ENCODE measurements at regions not wholly inside any gene's neighbourhood (a gene's known extent, or its start where the extent isn't known, plus 50 kb on each side); places are given as distances from the start of the nearest gene placed in this dataset.

DNA sequence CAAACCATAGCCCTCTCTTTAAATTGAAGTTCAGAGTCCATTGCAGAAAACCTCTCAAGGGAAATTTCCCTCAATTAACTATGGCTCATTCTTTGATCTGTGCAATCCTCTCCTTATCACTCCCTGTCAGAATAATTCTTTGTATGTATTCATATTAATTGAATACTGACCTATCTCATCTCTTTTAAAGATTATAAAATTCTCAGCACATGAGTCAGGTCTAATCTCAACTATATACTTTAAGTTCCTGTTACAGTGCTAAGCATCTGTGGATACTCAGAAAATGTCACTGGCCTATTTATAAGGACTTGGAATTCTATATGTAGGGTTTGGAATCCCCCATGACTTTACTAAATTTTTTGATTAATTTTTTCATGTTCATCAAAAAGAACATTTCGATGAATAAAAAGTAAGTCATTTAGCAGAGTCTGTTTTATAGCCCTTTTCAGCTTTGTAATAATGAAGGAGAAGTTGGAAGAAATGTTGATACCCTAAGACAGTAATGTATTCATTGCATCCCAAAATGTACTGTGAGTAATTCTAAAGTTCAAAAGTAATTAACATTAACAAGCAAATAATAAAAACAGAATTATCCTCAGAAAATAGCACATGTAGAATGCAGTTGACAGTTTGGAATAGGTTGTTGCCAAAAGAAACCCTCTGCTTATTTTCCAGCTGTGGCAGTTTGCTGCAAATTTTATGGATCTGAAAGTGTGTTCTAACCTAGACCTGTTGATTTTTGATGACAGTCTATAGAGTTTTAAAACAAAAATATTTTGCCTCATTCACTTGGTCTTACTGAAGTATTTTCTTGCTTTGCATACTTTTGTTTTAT lies 503.4 kb upstream of the CBLB start:
- Histone ChIP-seq H3K36me3 (ENCODE audit: insufficient read depth, low read length) (no peaks in the 10 kb centered on the region), H3K27ac (ENCODE audit: low read depth, low read length, poor library complexity, severe bottlenecking) (no peak overlapping the region), H3K4me1 (ENCODE audit: insufficient read depth, low read length, severe bottlenecking) (no peaks in the 10 kb centered on the region), H3K9me3 (ENCODE audit: low read length) (no peaks in the 10 kb centered on the region), H3F3A (ENCODE audit: insufficient read depth, low read length) (no peaks in the 10 kb centered on the region), H2AFZ (ENCODE audit: low read length) (no peak overlapping the region), H3K9ac (ENCODE audit: low read length) (no peak overlapping the region), H3K9me2 (ENCODE audit: low read depth, low read length) (no peaks in the 10 kb centered on the region), H3K27me3 (ENCODE audit: insufficient read depth, low read length) (no peaks in the 10 kb centered on the region), H3K4me3 (ENCODE audit: low read depth, low read length, poor library complexity, severe bottlenecking) (no peak overlapping the region), H3K79me2 (ENCODE audit: insufficient read depth, low read length) (no peaks in the 10 kb centered on the region), H4K20me1 (ENCODE audit: insufficient read depth, low read length) (no peaks in the 10 kb centered on the region), H3K4me2 (ENCODE audit: low read length) (no peak overlapping the region)
- TF ChIP-seq, protein P1, sequence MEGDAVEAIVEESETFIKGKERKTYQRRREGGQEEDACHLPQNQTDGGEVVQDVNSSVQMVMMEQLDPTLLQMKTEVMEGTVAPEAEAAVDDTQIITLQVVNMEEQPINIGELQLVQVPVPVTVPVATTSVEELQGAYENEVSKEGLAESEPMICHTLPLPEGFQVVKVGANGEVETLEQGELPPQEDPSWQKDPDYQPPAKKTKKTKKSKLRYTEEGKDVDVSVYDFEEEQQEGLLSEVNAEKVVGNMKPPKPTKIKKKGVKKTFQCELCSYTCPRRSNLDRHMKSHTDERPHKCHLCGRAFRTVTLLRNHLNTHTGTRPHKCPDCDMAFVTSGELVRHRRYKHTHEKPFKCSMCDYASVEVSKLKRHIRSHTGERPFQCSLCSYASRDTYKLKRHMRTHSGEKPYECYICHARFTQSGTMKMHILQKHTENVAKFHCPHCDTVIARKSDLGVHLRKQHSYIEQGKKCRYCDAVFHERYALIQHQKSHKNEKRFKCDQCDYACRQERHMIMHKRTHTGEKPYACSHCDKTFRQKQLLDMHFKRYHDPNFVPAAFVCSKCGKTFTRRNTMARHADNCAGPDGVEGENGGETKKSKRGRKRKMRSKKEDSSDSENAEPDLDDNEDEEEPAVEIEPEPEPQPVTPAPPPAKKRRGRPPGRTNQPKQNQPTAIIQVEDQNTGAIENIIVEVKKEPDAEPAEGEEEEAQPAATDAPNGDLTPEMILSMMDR (IDR thresholded peaks at IDR 0.05; ENCODE audit: low read length), result no peak
- no peak for TF ChIP-seq EZH2 (IDR thresholded peaks at IDR 0.05; ENCODE audit: borderline replicate concordance, low read length)

DNA sequence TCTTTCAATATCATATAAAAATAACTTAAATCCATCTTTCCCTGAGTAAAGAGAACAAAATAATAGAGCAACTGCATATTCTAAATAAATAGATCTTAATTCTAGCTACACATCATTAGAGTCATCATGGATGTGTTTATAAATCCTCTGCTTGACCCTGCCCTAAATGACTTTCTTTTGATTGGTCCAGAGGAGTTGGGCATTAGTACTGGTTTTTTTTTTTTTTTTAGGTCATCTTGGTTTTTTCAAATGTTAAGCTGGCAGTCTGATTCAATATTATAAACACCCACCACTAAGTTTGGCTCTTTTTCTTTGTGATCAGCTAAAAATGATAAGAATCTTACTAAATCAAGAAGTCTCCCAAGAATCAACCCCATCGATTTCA lies 504.0 kb upstream of the CBLB start:
- no peaks in the 10 kb centered on the region for H3K36me3 ChIP-seq (ENCODE audit: insufficient read depth, low read length)

DNA sequence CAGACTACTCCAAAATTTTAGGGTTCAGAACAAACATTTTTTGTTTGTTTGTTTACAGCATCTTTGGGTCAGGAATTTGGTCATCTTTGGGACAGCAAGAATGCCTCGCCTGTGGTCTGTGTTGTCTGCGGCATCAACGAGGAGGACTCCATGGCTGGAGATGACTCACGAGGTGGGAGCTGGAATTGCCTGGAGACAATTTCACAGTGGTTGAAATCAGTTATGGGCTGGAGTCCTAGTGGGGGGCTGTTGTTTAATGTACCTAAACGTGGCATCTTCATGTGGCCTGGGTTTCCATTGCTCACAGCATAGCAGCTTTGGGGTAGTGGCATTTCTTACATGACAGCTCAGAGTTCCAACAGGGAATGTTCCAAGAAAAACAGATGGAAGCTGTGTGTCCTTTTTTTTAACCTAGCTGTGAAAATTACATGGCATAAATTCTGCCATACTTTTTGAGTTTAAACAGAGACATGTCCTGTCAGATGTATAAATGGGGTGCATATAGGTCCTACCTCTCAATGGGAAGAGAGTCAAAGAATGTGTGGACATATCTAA lies 507.3 kb upstream of the CBLB start:
- no peak for TF ChIP-seq EZH2 (IDR thresholded peaks at IDR 0.05; ENCODE audit: borderline replicate concordance, low read length)
- TF ChIP-seq, protein P1 (IDR thresholded peaks at IDR 0.05; ENCODE audit: low read length), result no peak
- Histone ChIP-seq H3K27ac (ENCODE audit: low read depth, low read length, poor library complexity, severe bottlenecking) (no peak overlapping the region), H3F3A (ENCODE audit: insufficient read depth, low read length) (no peaks in the 10 kb centered on the region), H4K20me1 (ENCODE audit: insufficient read depth, low read length) (no peaks in the 10 kb centered on the region), H3K4me2 (ENCODE audit: low read length) (no peak overlapping the region), H3K36me3 (ENCODE audit: insufficient read depth, low read length) (no peaks in the 10 kb centered on the region), H3K27me3 (ENCODE audit: insufficient read depth, low read length) (no peaks in the 10 kb centered on the region), H3K9me2 (ENCODE audit: low read depth, low read length) (no peaks in the 10 kb centered on the region), H3K4me3 (ENCODE audit: low read depth, low read length, poor library complexity, severe bottlenecking) (no peak overlapping the region), H3K4me1 (ENCODE audit: insufficient read depth, low read length, severe bottlenecking) (peaks cover 18% of the 10 kb centered on the region), H3K9ac (ENCODE audit: low read length) (no peak overlapping the region), H3K79me2 (ENCODE audit: insufficient read depth, low read length) (no peaks in the 10 kb centered on the region), H3K9me3 (ENCODE audit: low read length) (no peaks in the 10 kb centered on the region), H2AFZ (ENCODE audit: low read length) (no peak overlapping the region)

More for the DNA sequence above, 504.0 kb upstream of the CBLB start:
- no peak overlapping the region for H3K9ac ChIP-seq (ENCODE audit: low read length)
- TF ChIP-seq, protein P1 (IDR thresholded peaks at IDR 0.05; ENCODE audit: low read length), result no peak
- no peak for TF ChIP-seq EZH2 (IDR thresholded peaks at IDR 0.05; ENCODE audit: borderline replicate concordance, low read length)
- H4K20me1 ChIP-seq (ENCODE audit: insufficient read depth, low read length), result no peaks in the 10 kb centered on the region
- no peaks in the 10 kb centered on the region for H3K4me1 ChIP-seq (ENCODE audit: insufficient read depth, low read length, severe bottlenecking)
- no peak overlapping the region for H3K4me3 ChIP-seq (ENCODE audit: low read depth, low read length, poor library complexity, severe bottlenecking)
- H3K27me3 ChIP-seq (ENCODE audit: insufficient read depth, low read length), result no peaks in the 10 kb centered on the region
- no peaks in the 10 kb centered on the region for H3K9me2 ChIP-seq (ENCODE audit: low read depth, low read length)
- no peak overlapping the region for H3K4me2 ChIP-seq (ENCODE audit: low read length)
- no peak overlapping the region for H3K27ac ChIP-seq (ENCODE audit: low read depth, low read length, poor library complexity, severe bottlenecking)
- no peaks in the 10 kb centered on the region for H3K79me2 ChIP-seq (ENCODE audit: insufficient read depth, low read length)
- H2AFZ ChIP-seq (ENCODE audit: low read length), result no peak overlapping the region
- no peaks in the 10 kb centered on the region for H3F3A ChIP-seq (ENCODE audit: insufficient read depth, low read length)
- no peaks in the 10 kb centered on the region for H3K9me3 ChIP-seq (ENCODE audit: low read length)

All from OCI-LY1 (cell line).